ENCODE measurements at regions not wholly inside any gene's neighbourhood (a gene's known extent, or its start where the extent isn't known, plus 50 kb on each side); places are given as distances from the start of the nearest gene placed in this dataset.

DNA sequence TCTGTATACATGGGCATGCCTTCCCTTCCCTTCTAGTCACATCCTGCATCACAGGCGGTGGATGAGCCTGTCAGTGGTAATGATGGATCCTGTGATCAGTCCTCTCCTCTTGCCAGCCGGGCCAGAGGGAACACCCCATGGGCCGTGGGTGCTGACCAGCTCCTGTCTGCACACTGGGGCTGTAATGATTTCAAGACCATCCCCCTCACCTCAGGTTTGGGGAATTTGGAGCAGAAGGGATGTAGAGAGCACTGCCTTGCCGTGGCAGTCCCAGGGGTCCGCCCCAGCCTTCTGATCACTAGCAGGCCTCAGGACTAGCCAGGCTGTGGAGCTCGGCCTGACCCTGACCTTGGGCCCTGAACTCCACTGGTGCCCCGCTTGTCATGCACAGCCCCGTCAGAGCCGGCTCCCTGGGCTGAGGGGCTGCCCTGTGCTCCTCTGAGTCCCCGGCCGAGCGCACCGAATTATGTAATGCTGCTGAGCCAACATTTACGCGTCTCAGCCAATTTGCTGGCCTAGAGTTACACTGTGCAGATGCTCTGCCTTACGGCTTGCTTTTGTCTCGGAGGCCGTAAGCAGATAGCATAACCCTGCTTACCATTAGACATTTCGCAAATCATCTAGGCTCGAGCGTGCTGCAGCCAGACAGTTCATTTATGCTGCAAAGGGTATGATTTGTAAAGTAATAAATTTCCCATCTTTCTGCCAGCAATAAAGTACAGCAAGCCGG is 155.3 kb downstream of the MACROH2A1 start (continued):
- TF ChIP-seq ZNF75D (CRISPR knock-in tag; IDR thresholded peaks at IDR 0.05; ENCODE audit: borderline replicate concordance), result no peak
- 0 out of 2 replicates have a peak, but pooled peaks have one; percentile 25 for TF ChIP-seq ELF3 (CRISPR knock-in tag; IDR thresholded peaks at IDR 0.05)
- TF ChIP-seq ZSCAN29 (CRISPR knock-in tag; conservative IDR thresholded peaks at IDR 0.05), result no peak
- TF ChIP-seq HCFC1 (IDR thresholded peaks at IDR 0.05; ENCODE audit: low read depth, low read length), result no peak
- no peak for TF ChIP-seq ZNF101 (CRISPR knock-in tag; IDR thresholded peaks at IDR 0.05; ENCODE audit: borderline replicate concordance, low read depth)
- TF ChIP-seq PLRG1 (conservative IDR thresholded peaks at IDR 0.05), result no peak
- TF ChIP-seq CREBL2 (CRISPR knock-in tag; IDR thresholded peaks at IDR 0.05; ENCODE audit: borderline replicate concordance), result no peak
- TF ChIP-seq SALL2 (CRISPR knock-in tag; IDR thresholded peaks at IDR 0.05), result no peak
- TF ChIP-seq, protein P1, sequence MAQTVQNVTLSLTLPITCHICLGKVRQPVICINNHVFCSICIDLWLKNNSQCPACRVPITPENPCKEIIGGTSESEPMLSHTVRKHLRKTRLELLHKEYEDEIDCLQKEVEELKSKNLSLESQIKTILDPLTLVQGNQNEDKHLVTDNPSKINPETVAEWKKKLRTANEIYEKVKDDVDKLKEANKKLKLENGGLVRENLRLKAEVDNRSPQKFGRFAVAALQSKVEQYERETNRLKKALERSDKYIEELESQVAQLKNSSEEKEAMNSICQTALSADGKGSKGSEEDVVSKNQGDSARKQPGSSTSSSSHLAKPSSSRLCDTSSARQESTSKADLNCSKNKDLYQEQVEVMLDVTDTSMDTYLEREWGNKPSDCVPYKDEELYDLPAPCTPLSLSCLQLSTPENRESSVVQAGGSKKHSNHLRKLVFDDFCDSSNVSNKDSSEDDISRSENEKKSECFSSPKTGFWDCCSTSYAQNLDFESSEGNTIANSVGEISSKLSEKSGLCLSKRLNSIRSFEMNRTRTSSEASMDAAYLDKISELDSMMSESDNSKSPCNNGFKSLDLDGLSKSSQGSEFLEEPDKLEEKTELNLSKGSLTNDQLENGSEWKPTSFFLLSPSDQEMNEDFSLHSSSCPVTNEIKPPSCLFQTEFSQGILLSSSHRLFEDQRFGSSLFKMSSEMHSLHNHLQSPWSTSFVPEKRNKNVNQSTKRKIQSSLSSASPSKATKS (CRISPR knock-in tag; IDR thresholded peaks at IDR 0.05), result no peak
- TF ChIP-seq, protein P2, sequence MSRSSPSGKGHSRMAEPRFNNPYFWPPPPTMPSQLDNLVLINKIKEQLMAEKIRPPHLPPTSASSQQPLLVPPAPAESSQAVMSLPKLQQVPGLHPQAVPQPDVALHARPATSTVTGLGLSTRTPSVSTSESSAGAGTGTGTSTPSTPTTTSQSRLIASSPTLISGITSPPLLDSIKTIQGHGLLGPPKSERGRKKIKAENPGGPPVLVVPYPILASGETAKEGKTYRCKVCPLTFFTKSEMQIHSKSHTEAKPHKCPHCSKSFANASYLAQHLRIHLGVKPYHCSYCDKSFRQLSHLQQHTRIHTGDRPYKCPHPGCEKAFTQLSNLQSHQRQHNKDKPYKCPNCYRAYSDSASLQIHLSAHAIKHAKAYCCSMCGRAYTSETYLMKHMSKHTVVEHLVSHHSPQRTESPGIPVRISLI (CRISPR knock-in tag; IDR thresholded peaks at IDR 0.05; ENCODE audit: borderline replicate concordance), result no peak
- TF ChIP-seq, protein P3, sequence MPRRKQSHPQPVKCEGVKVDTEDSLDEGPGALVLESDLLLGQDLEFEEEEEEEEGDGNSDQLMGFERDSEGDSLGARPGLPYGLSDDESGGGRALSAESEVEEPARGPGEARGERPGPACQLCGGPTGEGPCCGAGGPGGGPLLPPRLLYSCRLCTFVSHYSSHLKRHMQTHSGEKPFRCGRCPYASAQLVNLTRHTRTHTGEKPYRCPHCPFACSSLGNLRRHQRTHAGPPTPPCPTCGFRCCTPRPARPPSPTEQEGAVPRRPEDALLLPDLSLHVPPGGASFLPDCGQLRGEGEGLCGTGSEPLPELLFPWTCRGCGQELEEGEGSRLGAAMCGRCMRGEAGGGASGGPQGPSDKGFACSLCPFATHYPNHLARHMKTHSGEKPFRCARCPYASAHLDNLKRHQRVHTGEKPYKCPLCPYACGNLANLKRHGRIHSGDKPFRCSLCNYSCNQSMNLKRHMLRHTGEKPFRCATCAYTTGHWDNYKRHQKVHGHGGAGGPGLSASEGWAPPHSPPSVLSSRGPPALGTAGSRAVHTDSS (CRISPR knock-in tag; conservative IDR thresholded peaks at IDR 0.05), result no peak
- TF ChIP-seq STAG1 (CRISPR knock-in tag; IDR thresholded peaks at IDR 0.05), result no peak
- TF ChIP-seq CHD4 (IDR thresholded peaks at IDR 0.05; ENCODE audit: borderline replicate concordance, low read length), result no peak
- TF ChIP-seq FOXC1 (CRISPR knock-in tag; IDR thresholded peaks at IDR 0.05; ENCODE audit: borderline replicate concordance), result no peak
- TF ChIP-seq DPF2 (CRISPR knock-in tag; IDR thresholded peaks at IDR 0.05; ENCODE audit: borderline replicate concordance, low read depth), result no peak
- 0 out of 2 replicates have a peak, but pooled peaks have one; percentile 9 for TF ChIP-seq HNF1B (CRISPR knock-in tag; IDR thresholded peaks at IDR 0.05)
- no peak for TF ChIP-seq ZSCAN21 (CRISPR knock-in tag; IDR thresholded peaks at IDR 0.05; ENCODE audit: borderline replicate concordance)
- TF ChIP-seq, protein P4, sequence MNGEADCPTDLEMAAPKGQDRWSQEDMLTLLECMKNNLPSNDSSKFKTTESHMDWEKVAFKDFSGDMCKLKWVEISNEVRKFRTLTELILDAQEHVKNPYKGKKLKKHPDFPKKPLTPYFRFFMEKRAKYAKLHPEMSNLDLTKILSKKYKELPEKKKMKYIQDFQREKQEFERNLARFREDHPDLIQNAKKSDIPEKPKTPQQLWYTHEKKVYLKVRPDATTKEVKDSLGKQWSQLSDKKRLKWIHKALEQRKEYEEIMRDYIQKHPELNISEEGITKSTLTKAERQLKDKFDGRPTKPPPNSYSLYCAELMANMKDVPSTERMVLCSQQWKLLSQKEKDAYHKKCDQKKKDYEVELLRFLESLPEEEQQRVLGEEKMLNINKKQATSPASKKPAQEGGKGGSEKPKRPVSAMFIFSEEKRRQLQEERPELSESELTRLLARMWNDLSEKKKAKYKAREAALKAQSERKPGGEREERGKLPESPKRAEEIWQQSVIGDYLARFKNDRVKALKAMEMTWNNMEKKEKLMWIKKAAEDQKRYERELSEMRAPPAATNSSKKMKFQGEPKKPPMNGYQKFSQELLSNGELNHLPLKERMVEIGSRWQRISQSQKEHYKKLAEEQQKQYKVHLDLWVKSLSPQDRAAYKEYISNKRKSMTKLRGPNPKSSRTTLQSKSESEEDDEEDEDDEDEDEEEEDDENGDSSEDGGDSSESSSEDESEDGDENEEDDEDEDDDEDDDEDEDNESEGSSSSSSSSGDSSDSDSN (CRISPR knock-in tag; IDR thresholded peaks at IDR 0.05), result peak; percentile 51; the same call in 1 of the 2 replicates
- TF ChIP-seq ETV5 (CRISPR knock-in tag; IDR thresholded peaks at IDR 0.05; ENCODE audit: borderline replicate concordance), result no peak
- TF ChIP-seq ZNF160 (CRISPR knock-in tag; IDR thresholded peaks at IDR 0.05), result no peak

Data from HepG2 (cell line).